ENCODE measurements at regions not wholly inside any gene's neighbourhood (a gene's known extent, or its start where the extent isn't known, plus 50 kb on each side); places are given as distances from the start of the nearest gene placed in this dataset.
"Not testable (repeated sequence)": the region's sequence is repeated elsewhere in the genome, so short reads cannot be mapped to it uniquely, and the experiment has no call there.

- no peak for DNase-seq (ENCODE audit: low read depth in 3 of 3, low spot score in 1 of 3)
Measured at GRCh38 chr6:44037847-44038542, 89.3 kb downstream of the MRPL14 start.

DNA sequence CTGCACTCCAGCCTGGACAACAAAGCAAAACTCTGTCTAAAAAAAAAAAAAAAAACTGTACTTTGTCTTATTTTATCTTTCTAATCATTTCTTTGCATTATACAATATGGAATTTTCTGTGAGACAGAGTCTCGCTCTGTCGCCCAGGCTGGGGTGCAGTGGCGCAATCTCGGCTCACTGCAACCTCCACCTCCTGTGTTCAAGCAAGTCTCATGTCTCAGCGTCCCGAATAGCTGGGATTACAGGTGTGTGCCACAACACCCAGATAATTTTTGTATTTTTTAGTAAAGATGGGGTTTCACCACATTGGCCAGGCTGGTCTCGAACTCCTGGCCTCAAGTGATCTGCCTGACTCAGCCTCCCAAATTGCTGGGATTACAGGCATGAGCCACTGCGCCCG lies 90.0 kb downstream of the MRPL14 start:
- DNase-seq (ENCODE audit: low read depth in 3 of 3, low spot score in 1 of 3), result not testable (repeated sequence)

DNA sequence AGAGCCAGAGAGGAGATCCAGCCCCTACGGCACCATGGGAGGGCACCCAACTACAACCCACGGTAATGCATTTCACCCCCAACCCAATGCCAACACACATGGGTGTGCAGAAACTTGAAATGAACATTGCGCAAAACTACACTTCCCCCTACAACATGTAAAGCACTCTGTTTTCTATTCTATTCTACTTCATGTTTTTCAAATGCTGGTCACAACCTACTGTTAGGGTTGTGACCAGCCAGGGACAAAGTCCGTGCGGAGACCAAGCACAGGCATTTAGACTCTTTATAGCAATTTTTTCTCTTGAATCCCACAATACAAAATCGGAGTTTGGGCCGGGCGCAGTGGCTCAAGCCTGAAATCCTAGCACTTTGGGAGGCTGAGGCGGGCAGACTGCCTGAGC lies 90.6 kb downstream of the MRPL14 start:
- no peak for DNase-seq (ENCODE audit: low read depth in 3 of 3, low spot score in 1 of 3)

DNA sequence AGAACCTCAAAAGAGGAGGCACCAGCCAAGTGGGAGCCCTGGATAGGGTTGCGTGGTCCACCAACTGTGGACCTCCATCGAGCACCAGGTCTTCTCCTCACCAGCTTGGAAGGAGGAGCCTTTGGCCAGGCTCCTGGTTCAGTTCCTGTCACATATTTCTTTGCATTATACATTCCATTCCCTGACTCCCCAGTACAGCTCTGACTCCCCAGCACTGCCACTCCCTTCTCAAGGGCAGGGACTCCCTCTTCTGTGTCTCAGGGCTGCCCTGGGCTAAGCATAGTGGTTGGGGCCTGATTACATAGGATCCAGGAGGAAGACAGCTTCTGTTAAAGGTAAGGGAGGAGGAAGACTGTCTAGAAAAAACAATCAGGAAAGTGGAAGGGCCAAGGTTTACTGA lies 91.1 kb downstream of the MRPL14 start:
- DNase-seq (ENCODE audit: low read depth in 3 of 3, low spot score in 1 of 3), result no peak

- DNase-seq (ENCODE audit: low read depth in 3 of 3, low spot score in 1 of 3), result no peak
Measured at GRCh38 chr6:44035621-44036020, 91.6 kb downstream of the MRPL14 start.

- DNase-seq (ENCODE audit: low read depth in 3 of 3, low spot score in 1 of 3), result no peak
Measured at GRCh38 chr6:44034931-44035345, 92.3 kb downstream of the MRPL14 start.

- DNase-seq (ENCODE audit: low read depth in 3 of 3, low spot score in 1 of 3), result no peak
Measured at GRCh38 chr6:44034391-44034861, 92.8 kb downstream of the MRPL14 start.

DNA sequence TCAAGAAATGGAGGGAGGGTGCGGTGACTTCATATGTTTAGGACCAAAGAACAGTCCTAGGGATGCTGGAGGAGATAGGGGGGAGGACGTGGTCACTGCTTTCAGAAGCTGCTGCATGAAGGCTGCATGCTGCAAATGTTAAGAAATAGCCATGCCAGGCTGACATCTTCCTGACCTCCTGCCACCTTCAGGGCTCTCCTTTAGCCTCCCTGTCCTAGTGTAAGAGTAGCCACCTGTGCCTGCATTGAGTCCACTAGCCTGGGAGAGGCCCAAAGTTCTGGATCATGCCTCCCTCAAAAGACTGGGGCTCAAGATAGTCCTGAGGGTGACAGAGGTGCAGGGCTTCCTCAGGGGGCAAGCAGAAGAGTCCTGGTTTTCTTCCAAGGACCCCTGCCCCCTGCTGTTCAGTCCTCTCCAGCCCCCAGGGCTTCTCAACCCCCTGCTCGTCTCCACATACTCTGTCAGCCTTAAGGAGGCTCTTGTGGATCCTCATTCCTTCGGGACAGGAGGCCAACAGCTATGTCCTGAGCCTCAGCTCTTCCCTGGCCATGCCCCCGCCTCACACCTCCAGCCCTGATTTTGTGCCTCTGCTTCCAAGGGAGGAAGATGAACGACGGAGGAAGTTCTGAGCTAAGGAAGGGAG lies 96.3 kb downstream of the MRPL14 start:
- no peak for DNase-seq (ENCODE audit: low read depth in 3 of 3, low spot score in 1 of 3)

DNA sequence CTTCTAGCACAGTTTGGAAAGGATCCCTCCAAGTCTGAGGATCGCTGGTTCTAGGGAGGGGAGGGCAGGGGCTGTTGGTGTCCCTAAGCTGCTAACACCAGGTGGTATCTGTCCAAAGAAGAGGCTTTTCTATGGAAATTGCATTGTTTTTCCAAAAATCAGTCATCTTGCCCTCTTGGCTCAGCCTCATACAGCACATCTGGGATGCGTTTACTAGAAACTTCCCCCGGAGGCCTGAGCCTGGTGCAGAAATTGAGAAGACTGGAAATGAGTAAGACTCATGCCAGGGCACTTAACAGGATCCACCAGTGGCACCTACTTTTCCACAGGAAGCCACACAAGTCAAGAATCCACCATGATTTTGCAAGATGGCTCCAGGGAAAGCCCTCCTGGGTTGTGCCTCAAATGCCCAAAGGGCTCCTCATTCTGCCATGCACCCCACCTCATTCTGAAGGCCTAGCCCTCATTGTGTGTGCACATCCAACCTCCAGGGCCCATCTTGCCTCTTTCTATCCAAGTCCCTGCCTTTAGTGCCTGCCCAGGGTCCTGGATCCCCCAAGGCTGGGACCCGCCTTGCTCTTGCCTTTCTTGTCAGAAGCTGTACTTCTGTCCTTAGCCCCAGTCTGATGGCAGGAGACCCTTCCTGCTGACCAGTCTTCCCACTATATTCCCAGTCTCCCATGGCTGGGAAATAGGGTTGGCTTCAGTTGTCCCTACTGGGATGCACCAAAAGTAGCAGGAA lies 97.6 kb downstream of the MRPL14 start:
- no peak for DNase-seq (ENCODE audit: low read depth in 3 of 3, low spot score in 1 of 3)

GRCh38 chr6:44028789-44029310 lies 98.4 kb downstream of the MRPL14 start:
- no peak for DNase-seq (ENCODE audit: low read depth in 3 of 3, low spot score in 1 of 3)

GRCh38 chr6:44025226-44025625 lies 102.0 kb downstream of the MRPL14 start:
- DNase-seq (ENCODE audit: low read depth in 3 of 3, low spot score in 1 of 3), result no peak

GRCh38 chr6:44024574-44025219 lies 102.6 kb downstream of the MRPL14 start:
- DNase-seq (ENCODE audit: low read depth in 3 of 3, low spot score in 1 of 3), result no peak

DNA sequence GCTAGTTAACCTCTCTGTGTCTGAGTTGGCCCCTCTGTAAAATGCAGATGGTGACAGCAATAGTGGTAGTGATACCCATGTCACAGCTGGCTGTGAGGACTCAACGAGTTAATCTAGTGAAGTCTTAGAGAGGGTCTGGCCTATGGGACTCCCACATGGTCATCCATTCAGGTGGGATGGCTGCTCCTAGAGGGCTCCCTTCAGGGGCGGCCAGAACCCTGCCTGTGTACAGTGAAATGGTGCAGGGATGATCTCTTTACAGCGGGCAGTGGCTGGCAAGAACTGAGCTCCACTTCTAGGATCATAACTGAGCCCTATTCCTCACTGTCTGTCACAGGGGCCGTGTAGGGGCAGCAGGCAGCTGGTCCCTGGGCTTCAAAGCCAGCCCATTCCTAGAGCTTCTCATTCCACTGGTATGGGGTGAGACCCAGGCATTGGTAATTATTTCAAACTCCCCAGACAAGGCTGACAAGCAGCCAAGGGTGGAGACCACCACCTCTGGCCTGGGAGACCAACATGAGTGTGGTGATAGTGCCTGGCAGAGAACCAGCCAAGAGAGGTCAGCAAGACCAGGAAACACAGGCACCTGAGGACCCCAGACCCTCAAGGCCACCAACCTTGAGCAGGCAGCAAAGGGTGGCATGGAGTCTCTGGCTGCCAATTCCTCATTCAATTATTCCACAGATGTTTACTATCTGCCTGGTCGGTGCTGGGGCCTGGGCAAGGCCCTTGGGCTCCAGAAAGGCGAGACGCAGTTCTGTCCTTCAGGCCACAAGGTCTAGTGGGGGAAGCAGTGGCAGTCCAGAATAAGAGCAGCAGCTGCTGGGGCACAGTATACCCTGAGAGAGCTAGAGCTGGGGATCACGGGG lies 103.4 kb downstream of the MRPL14 start:
- no peak for DNase-seq (ENCODE audit: low read depth in 3 of 3, low spot score in 1 of 3)

GRCh38 chr6:44022671-44023352 lies 104.4 kb downstream of the MRPL14 start:
- no peak for DNase-seq (ENCODE audit: low read depth in 3 of 3, low spot score in 1 of 3)

GRCh38 chr6:44022296-44022661 lies 105.0 kb downstream of the MRPL14 start:
- no peak for DNase-seq (ENCODE audit: low read depth in 3 of 3, low spot score in 1 of 3)

GRCh38 chr6:44021589-44022295 lies 105.5 kb downstream of the MRPL14 start:
- no peak for DNase-seq (ENCODE audit: low read depth in 3 of 3, low spot score in 1 of 3)

- no peak for DNase-seq (ENCODE audit: low read depth in 3 of 3, low spot score in 1 of 3)
Measured at GRCh38 chr6:44020664-44021425, 106.4 kb downstream of the MRPL14 start.

DNA sequence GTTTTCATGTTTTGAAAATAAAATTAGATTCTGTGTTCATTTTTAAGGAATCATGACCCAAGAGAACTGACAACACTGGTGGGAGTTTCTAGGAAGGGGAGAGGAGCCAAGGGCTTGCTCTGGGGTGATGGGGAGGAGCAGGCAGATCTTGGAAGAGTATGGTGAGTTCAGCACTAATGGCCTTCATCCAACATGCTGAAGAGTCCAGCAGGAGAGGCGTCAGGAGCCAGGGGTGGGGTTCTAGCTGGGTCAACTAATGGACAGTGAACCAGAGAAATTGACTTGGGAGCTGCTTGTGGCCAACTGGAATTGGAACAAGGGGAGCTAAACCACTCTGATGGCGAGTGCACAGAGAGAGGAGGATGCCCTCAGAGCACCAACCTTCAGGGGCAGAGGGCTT lies 107.1 kb downstream of the MRPL14 start:
- no peak for DNase-seq (ENCODE audit: low read depth in 3 of 3, low spot score in 1 of 3)

DNA sequence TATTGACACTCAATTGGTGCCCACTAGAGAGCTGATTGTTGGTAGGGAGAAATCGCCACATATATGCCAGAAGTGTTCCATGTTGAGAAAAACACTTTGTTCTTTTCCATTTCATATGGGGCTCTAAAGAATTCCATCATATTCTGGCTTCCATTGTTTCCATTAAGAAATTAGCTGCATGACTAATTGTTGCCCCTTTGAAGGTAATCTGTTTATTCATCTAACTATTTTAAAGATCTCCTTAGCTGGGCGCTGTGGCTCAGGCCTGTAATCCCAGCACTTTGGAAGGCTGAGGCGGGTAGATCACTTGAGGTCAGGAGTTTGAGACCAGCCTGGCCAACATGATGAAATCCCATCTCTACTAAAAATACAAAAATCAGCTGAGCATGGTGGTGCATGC lies 109.9 kb downstream of the MRPL14 start:
- DNase-seq (ENCODE audit: low read depth in 3 of 3, low spot score in 1 of 3), result not testable (repeated sequence)

Data from stimulated activated CD4-positive, alpha-beta T cell treated with anti-CD3 and anti-CD28 coated beads, TNF-alpha, amount 100 ng/mL, for 1 hour (primary cell).